Inflammatory macrophage treated with lipopolysaccharide for 4 hours (primary cell): ENCODE measurements at regions not wholly inside any gene's neighbourhood (a gene's known extent, or its start where the extent isn't known, plus 50 kb on each side); places are given as distances from the start of the nearest gene placed in this dataset.
A peak's percentile ranks its signal among the peaks of the same experiment; 100 is the strongest.

Experiments used
- DNase-seq: peaks from one replicate; pipeline ENCODE4 v3.0.0-alpha.2; 2020

DNA sequence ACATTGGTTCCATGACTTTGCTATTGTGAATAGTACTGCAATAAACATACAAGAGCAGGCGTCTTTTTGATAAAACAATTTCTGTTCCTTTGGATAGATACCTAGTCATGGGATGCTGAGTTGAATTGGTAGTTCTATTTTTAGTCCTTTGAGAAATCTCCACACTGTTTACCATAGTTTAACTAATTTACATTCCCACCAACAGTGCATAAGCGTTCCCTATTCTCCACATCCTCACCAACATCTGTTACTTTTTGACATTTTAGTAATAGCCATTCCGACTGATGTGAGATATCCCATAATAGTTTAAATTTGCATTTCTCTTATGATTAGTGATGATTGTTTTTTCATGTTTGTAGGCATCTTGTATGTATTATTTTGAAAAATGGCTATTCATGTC lies 707.0 kb downstream of the SORCS1 start:
- no peak for DNase-seq

DNA sequence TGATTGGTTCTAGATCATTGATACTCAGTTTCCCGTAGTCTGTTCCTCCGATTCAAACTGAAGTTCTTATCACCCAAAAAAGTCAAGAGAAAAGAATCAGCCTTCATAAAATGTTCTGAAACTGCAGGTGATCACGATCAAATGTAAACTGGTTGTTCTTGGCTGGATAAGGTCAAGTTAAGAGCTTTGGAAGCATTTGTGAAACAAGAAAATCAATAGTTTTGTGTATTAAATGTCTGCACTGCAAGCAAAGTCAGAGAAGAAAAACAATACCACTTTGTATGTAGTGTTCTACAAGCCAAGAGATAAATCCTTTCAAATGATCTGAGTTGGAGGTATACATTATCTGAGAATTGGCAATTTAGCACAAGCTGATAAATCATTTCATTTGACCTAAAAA lies 710.3 kb downstream of the SORCS1 start:
- no peak for DNase-seq

DNA sequence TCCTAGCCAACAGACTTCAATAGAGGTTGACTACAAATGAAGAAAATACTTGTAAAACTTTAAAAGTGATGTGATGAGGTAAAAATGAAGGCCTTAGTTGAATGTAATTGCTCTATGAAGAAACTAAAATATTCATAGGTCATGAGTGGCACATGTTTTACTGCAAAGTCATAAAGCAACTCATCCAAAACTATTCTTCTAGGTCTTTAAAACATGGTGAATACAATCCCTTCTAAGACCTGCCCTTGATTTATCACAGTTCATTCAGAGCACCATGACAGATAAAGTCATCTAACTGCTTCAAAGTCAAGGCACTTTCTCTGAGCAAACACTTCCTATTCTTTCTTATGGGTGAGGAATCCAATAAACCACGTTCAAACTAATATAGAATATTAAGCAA lies 713.5 kb downstream of the SORCS1 start:
- no peak for DNase-seq

DNA sequence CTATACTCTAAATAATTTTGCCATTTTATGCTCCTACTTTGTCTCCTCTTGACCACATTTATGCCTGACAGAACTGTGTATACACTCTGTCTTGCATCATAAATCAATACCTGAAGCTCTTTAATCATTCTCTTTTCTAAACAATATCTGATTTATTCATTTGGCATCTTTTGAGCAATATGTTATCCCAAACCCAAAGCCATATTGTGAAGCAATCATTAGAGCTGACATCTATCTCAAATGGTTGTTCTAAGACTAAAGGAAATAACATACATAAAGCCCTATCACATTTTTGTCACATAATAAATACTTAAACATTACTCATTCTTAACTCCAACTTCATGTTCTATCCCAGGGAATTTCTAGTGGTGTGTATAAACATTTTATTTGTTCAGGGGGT lies 717.6 kb downstream of the SORCS1 start:
- DNase-seq, result no peak

DNA sequence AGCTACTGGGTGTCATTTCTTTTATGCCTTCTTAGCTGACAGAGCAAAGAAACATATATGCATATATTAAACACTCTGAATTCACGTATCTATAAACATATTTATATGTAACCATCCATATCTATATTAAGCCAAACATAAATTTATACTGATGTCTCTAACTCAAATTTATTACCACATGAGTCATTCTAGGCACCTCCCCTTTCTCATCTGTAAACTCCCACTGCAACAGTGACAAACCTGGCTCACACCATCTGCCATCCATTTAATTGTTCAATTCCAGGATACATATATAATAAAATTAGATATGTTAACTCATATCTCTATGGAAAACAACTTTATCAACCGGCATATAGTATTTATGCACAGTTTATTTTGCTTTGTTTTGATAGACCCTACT lies 722.3 kb downstream of the SORCS1 start:
- no peak for DNase-seq

DNA sequence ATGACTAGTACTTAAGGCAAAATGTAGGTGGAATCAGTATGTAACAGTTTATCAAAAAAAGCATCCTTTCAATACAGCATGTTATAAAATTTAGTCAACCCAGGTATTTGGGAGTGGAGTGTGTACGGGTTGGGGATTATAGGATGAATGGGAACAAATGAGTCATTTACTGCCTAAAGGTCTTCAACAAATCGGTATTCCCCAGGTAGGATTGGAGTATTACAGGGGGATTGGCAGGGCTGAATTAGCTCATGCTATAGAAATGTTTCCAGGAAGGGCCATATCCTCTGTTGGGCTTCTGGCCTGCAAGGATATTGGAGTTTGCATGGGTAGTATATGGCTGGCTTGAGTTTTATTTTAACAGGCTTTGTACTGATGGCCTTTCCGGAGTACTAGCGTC lies 723.7 kb downstream of the SORCS1 start:
- DNase-seq, result no peak

DNA sequence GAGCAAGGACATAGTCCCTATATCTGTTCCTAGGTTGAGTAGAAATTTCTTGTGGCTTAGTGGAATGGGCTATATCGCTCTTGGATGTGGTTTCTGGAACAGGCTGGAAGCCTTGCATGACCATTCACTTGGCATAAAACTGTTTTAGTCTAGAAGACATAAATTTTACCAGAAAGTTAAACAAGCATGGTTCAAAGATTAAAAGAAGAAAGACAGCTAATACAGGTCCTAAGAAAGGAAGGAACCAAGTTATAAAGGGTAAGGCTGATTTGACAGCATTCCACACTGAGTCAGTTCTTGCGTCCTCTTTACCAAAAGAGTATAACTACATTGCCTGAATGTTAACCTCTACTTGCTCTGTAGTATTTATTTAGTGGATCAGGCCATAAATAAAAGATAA lies 724.2 kb downstream of the SORCS1 start:
- no peak for DNase-seq

DNA sequence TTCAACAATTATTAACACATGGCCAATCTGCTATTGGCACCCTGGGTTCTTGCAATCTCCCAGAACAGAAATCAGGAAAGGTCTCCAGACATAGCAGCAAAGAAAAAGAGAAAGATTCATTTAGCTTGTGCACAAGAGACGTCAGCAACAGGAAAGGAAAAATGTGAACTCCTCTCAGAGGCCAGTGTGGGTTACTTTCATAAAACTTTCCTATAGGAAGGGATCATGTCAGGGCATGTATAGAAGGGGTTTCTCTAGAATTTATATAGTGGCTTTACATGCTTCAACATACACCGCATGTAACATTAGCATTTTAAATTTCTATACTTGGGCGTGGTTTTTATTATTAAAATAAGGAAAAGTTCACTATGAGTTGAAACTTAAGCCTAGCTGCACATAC lies 725.1 kb downstream of the SORCS1 start:
- DNase-seq, result no peak

DNA sequence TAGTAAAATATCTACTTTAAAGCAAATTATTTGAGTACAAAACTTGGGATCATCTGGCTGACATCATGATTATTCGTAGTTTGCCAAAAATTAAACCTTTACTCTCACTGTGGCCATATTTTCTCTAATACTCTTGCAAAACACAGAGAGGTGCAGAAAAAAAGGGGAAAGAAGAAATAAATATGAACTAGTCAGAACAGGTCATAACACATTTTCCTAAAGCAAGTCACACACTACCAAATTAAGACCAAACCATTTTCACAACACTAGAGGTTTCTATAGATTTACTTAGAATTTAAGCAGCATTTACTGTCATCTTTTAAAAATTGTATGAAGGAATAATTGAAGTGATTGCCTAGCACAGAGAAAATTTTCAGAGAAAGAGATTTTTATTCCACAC lies 726.1 kb downstream of the SORCS1 start:
- DNase-seq, result no peak

DNA sequence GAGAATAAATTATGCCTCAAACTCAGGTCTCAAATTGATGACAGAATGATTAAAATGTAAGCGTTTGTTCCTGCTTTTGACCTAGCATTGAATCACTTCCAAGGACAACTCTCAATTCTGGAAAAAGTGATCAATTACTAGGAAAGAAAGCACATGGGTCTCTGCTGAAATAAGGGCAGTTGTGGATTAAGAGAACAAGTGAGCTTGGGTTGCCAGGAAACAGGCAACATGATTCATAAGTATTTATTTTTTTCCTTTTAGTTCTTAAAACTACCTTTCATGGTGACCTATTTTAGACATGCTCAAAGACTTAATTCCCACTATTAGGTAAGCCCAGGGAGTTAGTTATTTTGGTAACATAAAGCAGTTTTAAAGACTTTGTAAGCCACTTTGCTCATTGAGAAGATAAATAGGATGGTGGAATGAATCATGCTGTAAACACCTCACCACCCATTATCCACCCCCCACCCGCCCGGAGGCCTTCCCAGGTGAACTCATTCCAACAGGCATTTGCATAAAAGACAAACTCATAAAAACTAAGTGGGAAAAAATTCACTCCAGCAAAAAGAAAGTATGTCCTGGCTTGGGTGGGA lies 728.3 kb downstream of the SORCS1 start:
- no peak for DNase-seq

DNA sequence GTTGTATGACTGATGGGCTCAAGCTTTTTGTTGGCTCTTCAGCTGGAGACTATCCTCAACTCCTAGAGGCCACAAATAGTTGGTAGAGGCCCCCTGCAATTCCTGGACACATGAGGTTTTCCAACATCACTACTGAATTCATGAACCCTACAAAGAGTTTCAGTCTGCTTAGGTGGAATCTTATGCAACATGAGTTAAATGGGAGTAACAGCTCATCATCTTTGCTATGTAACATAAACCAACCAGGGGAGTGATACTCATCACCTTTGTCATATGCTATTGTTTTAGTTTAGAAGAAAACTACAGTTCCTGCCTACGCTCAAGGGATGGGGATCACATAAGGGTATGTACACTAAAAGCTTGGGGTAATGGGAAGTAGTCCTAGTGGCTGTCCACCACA lies 729.4 kb downstream of the SORCS1 start:
- no peak for DNase-seq

DNA sequence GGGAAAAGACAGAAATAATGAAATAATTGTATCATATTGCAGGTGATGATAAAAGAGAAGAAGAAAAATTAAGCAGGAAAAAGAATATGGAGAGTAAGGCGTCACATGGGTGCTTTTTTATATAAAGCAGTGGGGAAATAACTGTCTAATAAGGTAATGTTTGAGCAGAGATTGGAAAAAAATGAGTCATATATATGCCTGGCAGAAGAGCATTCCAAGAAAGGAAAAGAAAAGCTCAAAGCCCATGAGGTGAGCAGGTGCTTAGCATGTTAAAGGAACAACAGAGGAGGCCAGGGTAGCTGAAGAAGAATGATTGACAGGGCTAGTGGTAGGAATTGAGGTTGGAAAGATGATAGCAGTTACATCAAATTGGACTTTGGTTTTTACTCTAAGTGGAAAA lies 739.5 kb downstream of the SORCS1 start:
- no peak for DNase-seq

DNA sequence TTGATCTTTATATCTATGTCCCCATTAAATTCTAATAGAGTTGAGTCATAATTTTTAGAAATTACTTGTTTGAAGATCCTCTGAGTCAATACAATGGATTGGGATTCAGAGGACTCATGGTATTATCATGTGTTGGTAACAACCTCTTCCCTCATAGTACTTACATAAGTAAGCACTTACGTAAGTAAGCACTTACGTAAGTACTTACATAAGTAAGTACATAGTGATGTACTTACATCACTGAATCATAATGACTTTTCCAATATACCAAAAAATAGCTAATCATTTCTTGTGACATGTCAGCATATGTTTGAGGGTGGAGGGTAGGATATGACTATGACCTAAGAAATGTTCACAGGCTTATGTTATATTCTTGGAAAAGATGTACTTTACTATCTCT lies 740.5 kb downstream of the SORCS1 start:
- peak; percentile 6 for DNase-seq

DNA sequence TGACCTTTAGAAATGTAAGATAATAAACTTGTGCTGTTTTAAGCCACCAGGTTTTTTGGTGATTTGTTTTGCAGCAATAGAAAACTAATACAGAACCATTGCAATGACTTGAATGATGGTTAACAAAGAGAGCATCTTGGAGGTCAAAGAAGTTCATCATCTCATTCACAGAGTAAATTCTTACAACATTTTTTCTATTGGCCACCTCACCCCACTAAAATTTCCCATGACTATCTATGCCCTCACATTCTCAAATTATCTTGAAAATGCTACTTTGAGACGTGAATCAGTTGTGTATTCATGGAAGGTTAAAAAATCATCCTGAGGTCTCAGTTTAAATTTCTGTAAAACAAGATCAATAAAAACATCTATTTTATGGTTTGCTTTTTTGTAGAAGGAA lies 754.2 kb downstream of the SORCS1 start:
- no peak for DNase-seq

DNA sequence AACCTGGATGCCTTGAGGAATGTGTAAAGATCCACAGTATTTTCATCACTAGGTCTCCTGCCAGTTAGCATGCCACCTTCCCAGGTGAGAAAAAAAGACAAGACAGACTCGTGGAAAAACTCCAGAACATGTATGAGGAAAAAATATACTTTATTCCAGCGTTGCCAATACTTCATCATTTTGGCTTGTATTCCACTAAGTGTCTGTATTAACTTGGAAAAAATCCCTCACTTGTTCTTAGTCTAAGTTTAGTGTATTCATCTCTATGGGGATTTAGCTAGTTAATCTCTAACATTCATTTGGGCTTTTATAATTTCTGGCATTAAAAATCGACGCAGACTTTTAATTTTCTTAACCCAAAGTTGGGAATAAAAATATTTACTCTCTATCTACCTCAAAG lies 759.4 kb downstream of the SORCS1 start:
- no peak for DNase-seq

DNA sequence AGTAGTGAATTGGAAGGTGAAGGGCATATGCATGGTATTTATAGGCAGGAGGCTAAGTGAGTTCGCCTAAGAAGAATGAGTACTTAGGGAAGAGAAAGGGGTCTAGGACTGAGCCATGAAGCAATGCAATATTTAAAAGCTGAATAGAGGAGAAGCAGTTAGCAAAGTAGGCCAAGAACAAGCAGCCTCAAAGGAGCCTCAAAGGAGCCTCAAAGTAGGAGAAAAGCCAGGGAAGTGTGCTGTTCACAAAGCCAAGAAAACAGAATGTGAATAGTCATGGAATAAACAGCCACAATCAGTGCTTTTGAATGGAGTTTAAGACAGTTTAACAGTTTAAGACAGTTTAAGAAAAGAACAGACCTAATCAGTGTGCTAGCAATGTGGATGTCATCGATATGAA lies 762.0 kb downstream of the SORCS1 start:
- no peak for DNase-seq

DNA sequence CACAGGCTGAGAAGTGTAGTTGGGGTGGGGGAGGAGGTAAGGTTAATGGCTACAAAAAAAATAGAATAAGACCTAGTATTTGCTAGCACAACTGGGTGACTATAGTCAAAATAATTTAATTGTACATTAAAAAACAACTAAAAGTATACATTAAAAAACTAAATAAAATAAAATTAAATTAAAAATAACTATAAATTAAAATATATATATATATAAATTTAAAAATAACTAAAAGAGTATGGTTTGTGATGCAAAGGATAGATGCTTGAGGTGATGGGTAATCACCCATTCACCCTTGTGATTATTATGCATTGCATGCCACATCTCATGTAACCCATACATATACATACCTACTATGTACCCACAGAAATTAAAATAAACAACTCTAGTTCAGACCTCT lies 762.5 kb downstream of the SORCS1 start:
- DNase-seq, result no peak

DNA sequence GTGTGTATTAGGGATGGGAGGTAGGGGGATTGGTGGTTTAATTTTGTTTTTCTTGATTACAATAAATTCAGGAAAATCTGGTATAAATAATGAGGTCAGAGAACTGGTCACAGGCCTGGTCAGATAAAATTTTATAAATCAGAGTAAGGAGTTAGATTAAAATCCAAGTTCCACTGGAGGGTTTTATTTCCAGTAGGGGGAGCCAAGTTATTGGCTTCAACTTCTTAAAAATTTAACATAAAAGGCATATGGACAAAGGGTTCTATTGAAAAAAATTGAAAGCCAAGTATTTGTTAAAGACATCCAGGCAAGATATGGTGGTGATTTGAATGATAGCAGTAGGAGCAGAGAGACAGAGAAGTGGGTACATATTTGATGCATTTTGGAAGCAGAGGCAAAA lies 763.3 kb downstream of the SORCS1 start:
- DNase-seq, result no peak

DNA sequence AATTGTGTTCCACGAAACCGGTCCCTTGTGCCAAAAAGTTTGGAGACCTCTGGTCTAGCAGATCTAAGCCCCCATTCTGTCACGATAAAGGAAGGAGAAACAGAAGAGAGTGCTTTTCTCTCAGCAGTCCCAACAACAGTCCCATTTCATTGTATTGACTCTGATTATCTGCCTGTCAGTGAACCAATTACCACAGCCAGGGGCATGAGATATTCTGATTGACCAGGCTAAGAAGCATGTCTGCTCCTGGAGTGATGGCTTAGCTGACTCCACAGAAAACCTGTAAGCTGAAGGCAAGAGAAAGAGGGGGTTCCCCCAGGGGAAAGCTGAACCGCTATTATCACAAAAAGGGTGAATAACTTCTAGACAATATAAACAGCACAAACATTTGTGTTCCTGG lies 765.4 kb downstream of the SORCS1 start:
- no peak for DNase-seq

DNA sequence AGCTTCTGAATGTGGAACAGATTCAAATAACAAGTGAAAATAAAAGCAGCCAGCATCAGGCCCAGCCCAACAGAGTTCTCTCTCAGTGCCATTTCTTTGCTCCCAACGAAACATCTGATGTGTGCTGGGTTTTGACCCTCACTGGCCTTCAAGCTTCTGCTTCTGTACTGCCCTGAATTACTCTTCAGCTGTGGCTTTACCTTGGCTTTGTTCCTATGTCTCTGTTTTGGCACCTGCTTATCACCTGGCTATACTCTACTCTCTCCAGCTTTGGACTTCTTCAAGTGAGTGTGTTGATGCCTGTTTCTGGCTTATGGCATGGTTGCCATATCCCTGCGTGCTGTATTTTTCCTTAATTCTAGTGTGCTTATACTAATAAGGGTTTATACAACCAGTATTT lies 768.3 kb downstream of the SORCS1 start:
- no peak for DNase-seq

DNA sequence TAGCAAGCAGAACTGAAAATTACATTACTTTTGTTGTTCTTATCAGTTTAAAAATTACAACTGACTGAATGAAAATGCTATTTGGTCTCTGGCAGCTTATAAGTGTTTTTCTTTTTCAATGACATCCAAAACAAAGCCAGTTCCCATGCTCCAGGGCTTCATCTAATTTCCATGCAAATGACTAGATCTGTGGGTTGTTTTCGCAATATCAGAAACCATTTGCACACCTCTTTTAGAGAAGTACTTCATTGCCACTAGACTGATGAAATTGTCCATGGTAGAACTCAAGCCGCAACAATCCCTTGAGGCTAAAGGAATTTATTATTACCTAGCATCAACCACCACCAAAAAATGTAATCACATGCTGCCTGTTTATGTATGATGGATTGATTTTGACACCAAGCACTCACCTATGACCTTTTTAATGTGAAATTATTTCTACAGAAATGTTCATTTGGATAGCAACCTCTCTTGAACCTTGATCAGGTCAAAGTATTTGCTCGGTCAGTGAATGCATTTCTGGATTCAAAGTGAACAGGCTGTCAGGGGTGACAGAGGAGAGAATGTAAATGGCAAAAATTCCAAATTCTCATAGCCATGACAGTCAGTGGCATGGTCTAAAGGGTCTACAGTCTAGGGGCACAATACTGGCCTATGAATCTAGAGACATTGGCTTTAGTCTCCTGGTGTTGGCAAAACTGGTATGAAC lies 769.3 kb downstream of the SORCS1 start:
- no peak for DNase-seq

DNA sequence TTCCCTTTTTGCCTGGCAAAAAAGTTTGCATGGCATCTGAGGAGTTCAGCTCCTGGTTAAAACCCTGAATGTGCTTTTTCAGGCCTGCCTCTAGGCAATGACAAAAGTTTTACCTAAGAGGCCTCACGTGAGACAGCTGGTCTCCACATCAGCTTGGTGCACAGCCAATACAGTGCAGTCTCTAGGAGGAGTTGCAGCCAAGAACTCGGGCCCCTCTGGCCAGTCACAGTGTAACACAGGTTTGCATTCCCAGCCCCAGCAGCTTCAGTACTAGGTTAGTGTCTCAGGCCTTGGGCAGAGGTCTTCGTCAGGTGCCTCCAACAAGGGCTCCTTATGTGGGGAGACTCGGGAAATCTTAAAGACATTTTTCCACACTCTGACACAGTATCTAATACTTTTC lies 771.7 kb downstream of the SORCS1 start:
- no peak for DNase-seq

DNA sequence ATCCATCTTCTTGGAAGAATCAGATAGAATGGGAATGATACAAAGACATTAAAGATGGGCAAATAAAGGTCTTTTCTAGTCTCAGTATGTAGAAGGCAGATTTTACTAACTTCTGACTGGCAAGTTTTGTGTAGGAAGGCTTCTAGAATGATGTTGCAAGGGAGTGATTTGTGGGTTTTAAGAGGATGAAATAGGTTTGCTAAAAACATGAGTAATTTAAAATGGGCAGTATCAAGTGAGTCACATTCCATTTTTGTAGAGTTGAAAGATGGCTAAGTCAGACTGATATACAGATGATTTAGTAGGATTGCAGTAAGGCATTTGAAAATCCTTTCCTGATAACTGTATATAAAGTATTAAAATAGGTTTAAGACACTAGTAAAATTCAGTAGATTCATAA lies 777.4 kb downstream of the SORCS1 start:
- DNase-seq, result no peak

DNA sequence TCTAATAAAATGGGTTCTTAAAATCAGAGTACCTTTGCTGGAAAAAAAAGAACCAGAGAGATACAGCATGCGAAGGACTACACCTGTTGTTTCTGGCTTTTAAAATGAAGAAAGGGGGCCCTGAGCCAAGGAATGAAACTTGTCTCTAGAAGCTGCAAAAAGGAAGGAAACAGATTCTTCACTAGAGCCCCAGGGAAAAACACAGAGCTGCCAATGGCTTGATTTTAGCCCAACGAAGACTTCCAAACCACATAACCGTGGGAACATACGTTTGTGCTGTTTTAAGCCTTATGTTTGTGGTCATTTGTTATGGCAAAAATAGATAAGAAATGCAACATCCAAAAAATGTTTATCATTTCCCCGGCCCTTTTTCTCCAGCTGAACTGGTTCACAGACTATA lies 780.0 kb downstream of the SORCS1 start:
- no peak for DNase-seq

DNA sequence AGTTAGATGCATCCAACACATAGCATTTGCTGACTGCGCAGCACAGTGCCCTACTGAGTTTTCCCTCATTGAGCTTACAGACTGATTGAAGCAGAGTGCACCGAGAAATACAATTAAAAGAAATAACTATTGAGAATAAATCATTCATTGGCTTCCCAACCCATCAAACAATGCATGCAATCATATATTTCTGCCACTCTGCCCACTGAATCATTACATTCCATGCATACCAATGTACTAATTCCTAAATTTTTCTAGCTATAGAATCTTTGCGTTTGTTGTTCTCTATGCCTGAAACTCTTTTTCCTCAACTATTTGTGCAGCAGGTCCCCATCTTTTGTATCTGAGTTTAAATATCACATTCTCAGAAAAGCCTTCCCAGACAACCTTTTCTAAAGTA lies 783.8 kb downstream of the SORCS1 start:
- DNase-seq, result no peak
